Loucy (cell line): ENCODE measurements at regions not wholly inside any gene's neighbourhood (a gene's known extent, or its start where the extent isn't known, plus 50 kb on each side); places are given as distances from the start of the nearest gene placed in this dataset.

Experiments used
- EZH2phosphoT487 ChIP-seq: fragments of 200-600 bp; IDR thresholded peaks from 2 replicates; pipeline ENCODE4 v1.6.1; 2018; ENCODE audit warnings: antibody characterized with exemption, mild to moderate bottlenecking, moderate library complexity, borderline replicate concordance
- TF ChIP-seq, protein P1 (sequence below): fragments of 200-600 bp; sonication (generic); conservative IDR thresholded peaks from 2 replicates; pipeline ENCODE4 v1.5.1; 2014; ENCODE audit warnings: mild to moderate bottlenecking, antibody characterized with exemption, low read length

DNA sequence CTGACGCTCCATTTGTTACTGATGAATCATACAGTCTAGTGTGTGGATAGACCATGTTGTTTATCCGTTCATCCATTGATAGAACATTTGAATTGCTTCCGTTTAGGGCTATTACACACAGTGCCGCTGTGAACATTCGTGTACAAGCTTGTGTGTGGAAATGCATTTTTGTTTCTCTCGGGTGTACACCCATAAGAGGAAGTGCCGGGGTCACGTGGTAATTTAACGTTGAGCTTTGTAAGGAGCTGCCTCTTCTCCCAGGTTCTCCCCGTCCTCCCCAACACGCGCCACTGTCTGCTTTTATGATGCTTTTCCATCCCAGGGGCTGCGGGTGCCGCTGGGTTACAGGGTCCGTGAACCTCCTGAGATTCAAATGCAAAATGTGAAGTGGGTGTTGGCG lies 142.3 kb downstream of the IGLL1 start:
- TF ChIP-seq, protein P1, sequence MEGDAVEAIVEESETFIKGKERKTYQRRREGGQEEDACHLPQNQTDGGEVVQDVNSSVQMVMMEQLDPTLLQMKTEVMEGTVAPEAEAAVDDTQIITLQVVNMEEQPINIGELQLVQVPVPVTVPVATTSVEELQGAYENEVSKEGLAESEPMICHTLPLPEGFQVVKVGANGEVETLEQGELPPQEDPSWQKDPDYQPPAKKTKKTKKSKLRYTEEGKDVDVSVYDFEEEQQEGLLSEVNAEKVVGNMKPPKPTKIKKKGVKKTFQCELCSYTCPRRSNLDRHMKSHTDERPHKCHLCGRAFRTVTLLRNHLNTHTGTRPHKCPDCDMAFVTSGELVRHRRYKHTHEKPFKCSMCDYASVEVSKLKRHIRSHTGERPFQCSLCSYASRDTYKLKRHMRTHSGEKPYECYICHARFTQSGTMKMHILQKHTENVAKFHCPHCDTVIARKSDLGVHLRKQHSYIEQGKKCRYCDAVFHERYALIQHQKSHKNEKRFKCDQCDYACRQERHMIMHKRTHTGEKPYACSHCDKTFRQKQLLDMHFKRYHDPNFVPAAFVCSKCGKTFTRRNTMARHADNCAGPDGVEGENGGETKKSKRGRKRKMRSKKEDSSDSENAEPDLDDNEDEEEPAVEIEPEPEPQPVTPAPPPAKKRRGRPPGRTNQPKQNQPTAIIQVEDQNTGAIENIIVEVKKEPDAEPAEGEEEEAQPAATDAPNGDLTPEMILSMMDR, result no peak
- no peak for TF ChIP-seq EZH2phosphoT487
